ENCODE measurements at regions not wholly inside any gene's neighbourhood (a gene's known extent, or its start where the extent isn't known, plus 50 kb on each side); places are given as distances from the start of the nearest gene placed in this dataset.

- no peak for DNase-seq
These were observed 445.7 kb downstream of the SMARCA1 start for GRCh38 chrX:129077424-129078170.

GRCh38 chrX:129071390-129071789, 451.9 kb downstream of the SMARCA1 start:
- DNase-seq = no peak

GRCh38 chrX:129065895-129066294, 457.4 kb downstream of the SMARCA1 start:
- no peak for DNase-seq

GRCh38 chrX:129058405-129058804, 464.9 kb downstream of the SMARCA1 start:
- no peak for DNase-seq

- DNase-seq = no peak
These were observed 480.2 kb downstream of the SMARCA1 start for GRCh38 chrX:129043138-129043537.

- no peak for DNase-seq
These were observed 482.0 kb downstream of the SMARCA1 start for GRCh38 chrX:129041319-129041718.

- DNase-seq = no peak
These were observed 483.2 kb downstream of the SMARCA1 start for GRCh38 chrX:129040124-129040523.

- DNase-seq = no peak
These were observed 484.1 kb downstream of the SMARCA1 start for GRCh38 chrX:129039176-129039575.

GRCh38 chrX:129037389-129037788, 485.9 kb downstream of the SMARCA1 start:
- no peak for DNase-seq

- no peak for DNase-seq
These were observed 488.1 kb downstream of the SMARCA1 start for GRCh38 chrX:129035180-129035579.

- DNase-seq = no peak
These were observed 489.1 kb downstream of the SMARCA1 start for GRCh38 chrX:129034196-129034595.

GRCh38 chrX:129026202-129026601, 497.1 kb downstream of the SMARCA1 start:
- DNase-seq = no peak

- DNase-seq = no peak
These were observed 497.9 kb downstream of the SMARCA1 start for GRCh38 chrX:129025376-129025775.

GRCh38 chrX:129019412-129019811, 503.9 kb downstream of the SMARCA1 start:
- DNase-seq = no peak

- no peak for DNase-seq
These were observed 507.9 kb downstream of the SMARCA1 start for GRCh38 chrX:129015381-129015780.

- DNase-seq = no peak
These were observed 509.7 kb downstream of the SMARCA1 start for GRCh38 chrX:129013574-129013973.

GRCh38 chrX:129007631-129008030, 515.7 kb downstream of the SMARCA1 start:
- DNase-seq = no peak

GRCh38 chrX:129006491-129006890, 516.8 kb downstream of the SMARCA1 start:
- no peak for DNase-seq

GRCh38 chrX:129000797-129001196, 522.5 kb downstream of the SMARCA1 start:
- no peak for DNase-seq

GRCh38 chrX:129000018-129000417, 523.3 kb downstream of the SMARCA1 start:
- no peak for DNase-seq

GRCh38 chrX:128992107-128992971, 531.0 kb downstream of the SMARCA1 start:
- DNase-seq = no peak

- peak in 1 of 2 donors; percentile 0 for DNase-seq
These were observed 547.5 kb downstream of the SMARCA1 start for GRCh38 chrX:128975745-128976144.

- no peak for DNase-seq
These were observed 550.3 kb downstream of the SMARCA1 start for GRCh38 chrX:128973033-128973432.

GRCh38 chrX:128961290-128961689, 562.0 kb downstream of the SMARCA1 start:
- DNase-seq = no peak

All from hippocampal formation (tissue), 2 donors.